Activated T-cell treated with anti-CD3 and anti-CD28 coated beads, Interleukin-2, amount 50 U/mL, for 48 hours (primary cell): ENCODE measurements at regions not wholly inside any gene's neighbourhood (a gene's known extent, or its start where the extent isn't known, plus 50 kb on each side); places are given as distances from the start of the nearest gene placed in this dataset.

Source experiments
- DNase-seq, 2 experiments: peaks; one replicate each; pipeline ENCODE4 v3.0.0-alpha.2; 2020

DNA sequence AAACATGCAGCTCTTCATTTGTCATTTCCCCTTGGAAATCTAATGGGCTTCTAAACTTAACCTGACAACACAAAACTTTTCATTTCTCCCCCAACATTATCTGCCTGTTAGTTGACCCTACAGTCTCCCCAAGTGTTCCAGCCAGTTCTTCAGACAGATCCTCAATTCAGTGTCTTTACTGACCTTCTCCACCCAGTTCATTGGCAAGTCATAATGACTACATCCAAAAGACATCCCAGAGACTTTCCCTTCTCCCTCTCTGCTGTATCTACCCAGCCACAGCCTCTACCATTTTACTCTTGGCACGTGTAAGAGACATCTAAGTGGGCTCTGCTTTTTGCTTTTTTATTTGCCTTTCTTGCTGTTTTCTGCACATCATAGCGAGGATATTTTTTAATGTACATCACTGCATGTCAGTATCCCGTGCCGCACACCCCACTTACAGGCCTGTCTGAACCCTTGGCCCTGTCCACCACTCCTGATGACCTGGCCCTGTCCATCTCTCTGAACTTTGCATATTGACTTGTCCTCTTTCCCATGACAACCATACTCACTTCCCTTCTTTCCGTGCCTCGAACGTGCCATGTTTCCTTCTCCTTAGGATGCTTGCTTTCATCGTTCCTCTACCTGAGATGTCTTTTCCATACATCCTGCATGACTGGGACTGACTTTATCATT lies 391.9 kb downstream of the IRS2 start:
- no peak for DNase-seq

DNA sequence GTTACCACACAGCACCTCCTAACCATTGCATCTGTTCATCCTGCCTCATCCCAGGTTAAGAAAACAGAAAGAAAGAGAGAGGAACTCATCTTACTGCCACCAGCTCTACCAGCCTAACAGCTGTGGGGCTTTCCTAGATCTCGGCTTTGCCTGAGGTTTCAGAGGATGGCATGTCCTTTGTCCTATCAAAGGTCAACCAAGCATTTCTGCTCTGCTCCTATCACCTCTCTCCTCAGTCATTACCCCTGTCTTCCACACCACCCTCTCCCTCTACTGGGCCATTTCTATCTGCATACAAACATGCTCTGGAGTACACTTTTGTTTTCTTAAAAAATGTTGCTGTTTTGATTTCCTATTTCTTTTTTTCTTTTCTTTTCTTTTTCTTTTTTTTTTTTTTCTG lies 393.3 kb downstream of the IRS2 start:
- no peak for DNase-seq

GRCh38 chr13:109390391-109390790 lies 396.0 kb downstream of the IRS2 start:
- no peak for DNase-seq

DNA sequence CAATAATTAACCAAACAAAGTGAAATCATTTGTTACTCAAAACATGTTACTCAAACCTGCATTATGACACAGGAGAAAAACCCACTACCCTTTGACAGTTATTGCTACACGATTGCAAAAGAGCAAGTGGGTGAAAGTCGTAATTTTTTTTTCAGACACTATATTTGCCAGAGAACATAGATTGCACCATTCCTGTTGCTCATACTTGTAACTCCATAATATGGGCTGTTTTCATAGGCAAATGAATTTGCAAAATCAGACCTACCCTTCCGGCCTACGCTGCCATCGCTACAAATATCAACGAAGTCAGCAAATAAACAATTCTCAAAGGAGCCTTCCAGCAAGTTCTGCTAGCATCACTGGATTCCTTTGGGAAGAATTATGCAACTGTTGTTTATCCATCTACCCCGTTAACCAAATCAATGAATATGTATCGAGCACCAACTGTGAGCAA lies 396.5 kb downstream of the IRS2 start:
- no peak for DNase-seq

DNA sequence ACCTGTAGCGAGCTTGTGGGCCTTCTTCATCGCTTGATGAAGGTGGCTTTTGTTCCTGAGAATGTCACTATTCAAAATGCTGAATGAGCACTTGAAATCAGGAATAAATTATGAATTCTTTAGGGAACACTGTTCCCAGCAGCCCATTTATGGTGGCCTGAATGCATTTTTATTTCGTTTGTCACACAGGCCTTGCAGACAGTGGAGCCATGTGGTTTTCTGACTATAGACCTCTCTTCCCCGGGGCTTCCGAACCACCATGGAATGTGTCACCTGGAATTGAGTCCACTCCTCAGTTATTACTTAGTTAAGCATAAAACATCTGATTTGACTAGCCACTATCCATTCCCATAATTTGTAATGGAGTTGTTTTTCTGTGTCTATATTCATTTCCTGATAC lies 396.9 kb downstream of the IRS2 start:
- no peak for DNase-seq

DNA sequence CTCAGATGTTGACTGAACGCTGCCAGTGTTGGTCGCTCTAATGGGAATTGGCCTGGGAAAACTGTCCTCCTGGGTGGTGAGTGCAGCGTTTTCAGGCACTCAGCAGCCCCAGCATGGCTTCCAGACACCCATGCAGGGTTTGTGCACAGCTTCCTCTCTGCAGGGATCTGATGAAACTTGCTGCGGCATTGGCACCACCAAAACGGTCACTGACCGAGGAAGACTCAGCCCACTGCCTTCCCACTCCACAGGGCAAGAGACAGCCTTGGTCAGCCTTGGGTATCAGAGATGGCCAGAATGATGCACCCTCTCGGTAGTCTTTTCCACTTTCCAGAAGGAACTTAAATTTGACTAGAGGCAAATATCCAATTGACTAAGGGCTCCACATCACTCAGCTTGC lies 398.9 kb downstream of the IRS2 start:
- DNase-seq, result no peak

GRCh38 chr13:109385242-109385560 lies 401.2 kb downstream of the IRS2 start:
- DNase-seq, result no peak

DNA sequence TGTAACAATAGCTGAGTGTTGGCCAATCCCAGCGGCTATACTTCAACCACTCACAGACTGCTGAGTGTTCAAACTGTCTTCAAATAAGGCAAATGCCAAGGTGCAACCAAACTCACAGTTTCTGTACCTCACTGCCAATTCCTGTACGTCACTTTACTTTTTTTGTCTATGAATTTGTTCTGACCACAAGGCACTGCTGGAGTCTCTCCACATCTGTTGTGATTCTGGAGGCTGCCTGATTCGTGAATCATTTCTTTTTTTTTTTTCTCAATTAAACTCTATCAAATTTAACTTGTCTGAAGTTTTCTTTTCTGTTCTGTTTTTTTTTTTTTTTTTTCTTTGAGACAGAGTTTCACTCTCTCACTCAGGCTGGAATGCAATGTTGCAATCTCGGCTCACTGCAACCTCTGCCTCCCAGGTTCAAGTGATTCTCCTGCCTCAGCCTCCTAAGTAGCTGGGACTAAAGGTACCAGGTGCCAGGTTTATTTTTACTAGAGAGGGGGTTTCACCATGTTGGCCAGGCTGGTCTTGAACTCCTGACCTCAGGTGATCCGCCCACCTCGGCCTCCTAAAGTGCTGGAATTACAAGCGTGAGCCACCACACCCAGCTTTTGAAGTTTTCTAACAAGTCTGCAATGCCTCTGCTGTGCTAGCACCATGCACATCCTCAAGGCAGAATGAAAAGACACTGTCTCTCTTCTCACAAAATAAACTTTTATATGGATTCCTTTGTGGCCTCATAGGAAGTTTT lies 401.7 kb downstream of the IRS2 start:
- no peak for DNase-seq

- DNase-seq, result no peak
These were observed 402.7 kb downstream of the IRS2 start for GRCh38 chr13:109383683-109384082.

DNA sequence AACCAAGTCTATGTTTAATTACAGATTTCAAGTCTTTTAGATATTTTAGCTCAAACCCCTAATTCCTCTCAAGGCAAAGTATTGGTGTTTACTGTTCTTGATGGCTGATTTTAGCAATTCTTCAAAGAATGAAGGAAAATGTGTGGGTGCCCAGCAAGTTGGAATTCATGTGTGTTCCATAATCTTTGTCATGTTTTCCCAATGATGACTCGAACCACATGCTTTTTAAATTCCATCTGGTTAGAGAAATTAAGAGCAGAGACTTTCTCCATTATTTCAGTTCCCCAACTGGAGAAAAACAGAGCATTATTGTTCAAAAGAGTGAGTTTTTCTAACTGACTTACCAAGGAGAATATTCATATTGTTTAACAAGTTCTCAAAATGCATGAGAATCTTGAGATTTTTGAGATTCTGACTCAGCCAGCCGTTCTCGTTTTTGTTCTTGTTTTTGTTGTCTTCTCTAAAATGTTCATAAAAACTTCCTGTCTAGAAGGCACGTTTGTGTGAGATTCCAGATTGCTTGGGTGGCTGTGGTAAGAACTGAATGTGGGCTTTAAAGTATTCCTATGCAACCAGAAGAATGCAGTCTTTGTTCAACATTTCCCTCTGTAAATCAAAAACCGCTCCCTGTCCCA lies 404.7 kb downstream of the IRS2 start:
- DNase-seq, result no peak

DNA sequence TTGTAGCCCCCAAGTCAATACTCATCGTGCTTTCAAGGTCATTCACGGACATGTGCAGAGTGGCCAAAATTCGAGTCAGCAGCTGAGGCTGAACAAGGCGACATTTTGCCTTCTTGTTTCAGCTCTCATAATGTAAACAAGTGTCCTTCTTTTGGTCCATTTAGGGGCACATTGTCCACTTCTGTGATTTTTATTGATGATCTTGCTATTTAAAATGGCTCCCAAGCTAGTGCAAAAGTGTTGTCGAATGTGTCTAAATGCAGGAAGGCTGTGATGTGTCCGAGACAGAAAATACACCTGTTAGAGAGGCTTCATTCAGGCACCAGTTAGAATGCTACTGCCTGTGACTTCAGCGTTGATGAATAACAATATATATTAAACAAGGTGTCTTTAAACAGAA lies 405.9 kb downstream of the IRS2 start:
- DNase-seq, result no peak

DNA sequence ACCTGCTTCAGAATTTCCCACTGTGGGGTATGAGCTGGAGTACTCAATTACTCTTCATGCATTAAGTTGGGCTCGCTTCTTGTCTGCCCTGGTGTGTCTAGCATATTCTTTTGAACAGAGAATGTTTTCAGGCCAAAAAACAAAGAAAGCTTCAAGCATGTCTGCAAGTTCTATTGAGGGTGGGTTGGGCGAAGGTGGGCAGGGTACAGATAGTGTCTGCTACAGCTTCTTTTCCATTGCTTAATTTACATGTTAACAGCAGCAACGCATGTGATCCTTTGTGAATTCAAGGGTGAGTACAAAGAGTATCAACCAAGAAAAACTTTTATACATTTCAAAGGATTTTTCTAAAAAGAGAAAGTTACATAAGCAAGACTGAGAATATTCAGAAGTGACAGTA lies 406.5 kb downstream of the IRS2 start:
- no peak for DNase-seq

- no peak for DNase-seq
These were observed 409.4 kb downstream of the IRS2 start for GRCh38 chr13:109376936-109377335.

DNA sequence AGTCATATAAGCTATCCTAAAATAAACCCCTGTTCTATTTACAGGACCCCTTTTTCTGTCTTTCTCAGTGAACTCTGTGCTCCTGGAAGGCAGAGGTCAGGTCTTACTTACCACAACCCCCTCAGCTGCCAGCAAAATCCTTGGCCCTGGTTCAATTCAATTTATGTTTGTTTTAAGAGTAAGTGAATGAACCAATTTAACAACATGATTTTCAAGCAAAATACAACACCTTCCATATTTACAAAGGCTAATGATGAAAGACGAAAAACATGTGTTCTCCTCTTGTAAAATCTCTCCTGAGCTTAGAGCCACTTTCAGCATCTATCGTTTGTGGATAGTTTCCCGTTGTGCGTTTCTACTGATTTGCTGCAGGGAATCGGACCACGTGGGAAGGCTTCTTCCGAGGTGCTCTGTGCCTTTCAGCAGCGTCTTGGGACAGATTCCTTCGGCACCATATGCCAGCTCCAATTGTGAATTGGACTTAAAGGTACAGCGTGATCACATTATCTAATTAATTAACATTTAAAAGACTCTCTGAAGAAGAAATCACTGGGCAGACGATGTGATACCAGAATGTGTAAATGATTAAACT lies 411.7 kb downstream of the IRS2 start:
- no peak for DNase-seq

- DNase-seq, result no peak
These were observed 413.7 kb downstream of the IRS2 start for GRCh38 chr13:109372666-109373065.

DNA sequence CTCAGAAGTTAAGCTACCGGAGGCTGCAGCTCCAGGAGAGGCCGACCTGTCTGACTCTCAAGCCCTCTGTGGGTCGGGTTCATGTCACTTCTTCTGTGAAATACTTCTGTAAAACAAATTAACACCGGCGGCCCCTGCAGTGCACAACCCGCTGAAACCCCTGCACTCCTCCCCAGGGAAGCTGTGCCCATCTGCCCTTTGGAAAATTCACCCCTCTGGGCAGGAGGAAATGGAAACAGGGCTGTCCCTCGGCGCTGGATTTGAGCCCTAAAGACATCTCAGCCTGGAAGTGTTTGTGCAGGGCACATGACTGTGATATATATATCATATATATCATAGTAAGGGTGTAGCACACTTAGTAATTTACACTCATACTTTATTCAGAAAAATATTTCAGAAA lies 415.3 kb downstream of the IRS2 start:
- DNase-seq, result no peak

DNA sequence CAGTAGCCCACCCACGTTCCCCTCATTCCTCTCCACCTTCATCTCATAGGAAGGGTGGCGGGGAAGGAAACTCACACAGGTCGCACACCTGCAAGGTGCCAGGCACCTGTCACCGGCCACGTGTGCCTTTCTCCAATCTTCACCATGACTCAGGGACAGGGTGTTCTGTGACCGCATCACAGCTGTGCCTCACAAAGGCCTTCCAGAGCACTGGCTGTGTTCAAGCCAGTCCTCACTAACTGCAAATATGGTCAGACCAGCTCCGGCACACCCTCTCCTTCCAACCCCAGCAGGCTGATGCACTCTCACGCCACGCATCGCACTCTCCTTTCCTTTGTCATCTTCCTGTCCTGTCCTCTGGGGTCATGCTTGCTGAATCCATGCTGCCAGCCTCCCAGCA lies 415.9 kb downstream of the IRS2 start:
- DNase-seq, result no peak

- DNase-seq, result no peak
These were observed 416.9 kb downstream of the IRS2 start for GRCh38 chr13:109369353-109370052.

- DNase-seq, result no peak
These were observed 418.2 kb downstream of the IRS2 start for GRCh38 chr13:109368230-109368629.

GRCh38 chr13:109366525-109366924 lies 419.9 kb downstream of the IRS2 start:
- no peak for DNase-seq

DNA sequence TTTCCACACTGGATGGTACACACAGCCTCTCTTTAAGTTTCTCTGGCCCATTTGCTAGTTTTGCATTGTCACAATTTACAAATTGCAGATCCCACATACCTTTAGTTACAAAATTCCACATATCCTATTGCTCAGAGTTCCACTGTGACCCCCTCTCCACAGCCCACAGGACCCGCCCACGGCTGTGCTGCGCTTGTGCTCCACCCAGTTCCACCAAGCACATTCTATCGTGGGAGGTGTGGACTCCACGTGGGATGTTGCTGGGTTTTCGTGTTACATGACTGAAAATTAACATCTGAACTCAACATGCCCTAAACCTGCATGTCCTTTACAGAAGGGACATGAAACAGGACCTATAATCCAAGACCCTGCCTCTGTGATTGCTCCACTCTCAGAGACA lies 423.0 kb downstream of the IRS2 start:
- no peak for DNase-seq

- no peak for DNase-seq
These were observed 423.8 kb downstream of the IRS2 start for GRCh38 chr13:109362616-109363015.

GRCh38 chr13:109361562-109362289 lies 424.7 kb downstream of the IRS2 start:
- no peak for DNase-seq
